ENCODE measurements at regions not wholly inside any gene's neighbourhood (a gene's known extent, or its start where the extent isn't known, plus 50 kb on each side); places are given as distances from the start of the nearest gene placed in this dataset.

DNA sequence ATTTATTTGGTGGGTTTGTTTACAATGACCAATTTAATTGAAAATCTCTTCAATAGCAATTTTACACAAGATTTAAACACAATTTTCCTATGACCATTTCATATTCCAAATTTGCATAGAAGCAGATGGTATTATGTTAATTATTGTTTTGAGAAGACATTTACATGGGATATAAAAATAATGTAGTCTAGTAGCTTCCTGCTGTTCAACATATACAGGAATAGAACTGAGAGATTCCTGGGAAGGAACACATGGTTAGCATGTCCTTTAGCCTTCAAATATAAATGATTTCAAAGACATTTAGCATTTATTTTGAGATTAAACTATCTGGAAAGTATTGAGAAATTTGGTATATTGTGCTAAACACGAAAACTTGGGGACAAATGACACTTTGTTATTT lies 129.6 kb downstream of the KCNE4 start:
- Histone ChIP-seq H2AFZ (ENCODE audit: low read length) (no peak overlapping the region), H3K4me1 (replicated peaks in 1 of 4; ENCODE audit: control insufficient read depth in 3 of 4, insufficient read depth in 4 of 4, low read length in 3 of 4) (no peaks in the 10 kb centered on the region), H2BK12ac (ENCODE audit: low read depth, low read length) (no peak overlapping the region), H2BK120ac (replicated peaks; ENCODE audit: low read depth, low read length) (no peak overlapping the region), H4K8ac (ENCODE audit: extremely low read depth, insufficient read depth, low read length) (no peak overlapping the region), H3K56ac (replicated peaks; ENCODE audit: insufficient read length, low read depth, low read length) (no peak overlapping the region), H3K4ac (replicated peaks; ENCODE audit: insufficient read length, low read depth, low read length) (no peak overlapping the region), H4K5ac (ENCODE audit: insufficient read length, low read depth, low read length) (no peak overlapping the region), H3K4me2 (ENCODE audit: insufficient read depth in 1 of 2, low read depth in 2 of 2, low read length in 2 of 2) (no peak overlapping the region), H4K91ac (replicated peaks; ENCODE audit: insufficient read length, low read length) (no peak overlapping the region), H3K79me1 (ENCODE audit: low read depth, low read length) (no peaks in the 10 kb centered on the region), H3K27ac (ENCODE audit: low read depth, low read length) (no peak overlapping the region), H4K20me1 (replicated peaks in 1 of 2; ENCODE audit: control insufficient read depth in 1 of 2, insufficient read depth in 2 of 2, low read length in 2 of 2) (no peaks in the 10 kb centered on the region), H3K79me2 (ENCODE audit: control insufficient read depth in 1 of 2, insufficient read depth in 2 of 2, low read length in 2 of 2) (no peaks in the 10 kb centered on the region), H3K36me3 (ENCODE audit: control insufficient read depth in 2 of 4, insufficient read depth in 4 of 4, low read length in 3 of 4) (no peaks in the 10 kb centered on the region), H2AK5ac (ENCODE audit: low read depth, low read length) (no peak overlapping the region), H3K27me3 (replicated peaks in 1 of 4; ENCODE audit: control insufficient read depth in 3 of 4, extremely low read depth in 1 of 4, insufficient read depth in 3 of 4, low read length in 3 of 4) (no peaks in the 10 kb centered on the region), H3K23me2 (ENCODE audit: low read depth, low read length) (no peaks in the 10 kb centered on the region), H3K9me3 (ENCODE audit: insufficient read depth in 2 of 2, low read depth in 1 of 2, low read length in 1 of 2) (peaks cover 4% of the 10 kb centered on the region in 2 experiments; a peak in 3 of 4 replicates), H3K18ac (ENCODE audit: extremely low read depth, low read length) (no peak overlapping the region), H3K4me3 (ENCODE audit: extremely low read depth in 1 of 4, insufficient read depth in 2 of 4, low read depth in 3 of 4, low read length in 4 of 4) (no peak overlapping the region), H2BK20ac (ENCODE audit: low read length) (no peak overlapping the region), H3K23ac (ENCODE audit: insufficient read length) (no peak overlapping the region), H3K9ac (replicated peaks in 1 of 4; ENCODE audit: extremely low read depth in 1 of 4, low read depth in 3 of 4, low read length in 3 of 4) (no peak overlapping the region), H2BK5ac (ENCODE audit: low read depth, low read length) (no peak overlapping the region), H2BK15ac (ENCODE audit: low read length) (no peak overlapping the region), H3K14ac (ENCODE audit: insufficient read length) (no peak overlapping the region)
- DNase-seq (ENCODE audit: low read depth in 1 of 2, low spot score in 2 of 2) (no peak), FAIRE-seq (no peak)
- ChIA-PET POLR2A (ENCODE audit: partially characterized antibody) (no interaction called here), CTCF (ENCODE audit: partially characterized antibody) (interaction anchor here (1.1 kb wide), 1 partner anchor 210 kb away, joined by 3 read pairs; no protein-coding TSS in a partner anchor)
- 82% methylated on average over 1 of the region's 1 CpG; no CpG with 5 or more reads in 1 of the 2 experiments for WGBS, 2 experiments (ENCODE audit: extremely low coverage in 1 of 2, insufficient coverage in 1 of 2, insufficient read length in 1 of 2, insufficient replicate concordance in 2 of 2, low coverage in 1 of 2, low lambda C conversion rate in 2 of 2, missing lambda C conversion rate in 1 of 2)
- TF ChIP-seq TBP (IDR thresholded peaks at IDR 0.05; ENCODE audit: low read depth, low read length) (no peak), POLR2AphosphoS5 (IDR thresholded peaks at IDR 0.05; ENCODE audit: low read depth, low read length) (no peak), SP1 (IDR thresholded peaks at IDR 0.05; ENCODE audit: low read depth, low read length) (no peak), FOSL1 (IDR thresholded peaks at IDR 0.05; ENCODE audit: insufficient read depth, low read depth, low read length) (no peak), KDM5A (IDR thresholded peaks at IDR 0.05; ENCODE audit: low read length) (no peak), SIX5 (IDR thresholded peaks at IDR 0.05; ENCODE audit: low read depth, low read length) (no peak), SUZ12 (IDR thresholded peaks at IDR 0.05; ENCODE audit: low read length) (no peak)

Measured in H1 (cell line).